ENCODE measurements at regions not wholly inside any gene's neighbourhood (a gene's known extent, or its start where the extent isn't known, plus 50 kb on each side); places are given as distances from the start of the nearest gene placed in this dataset.

GRCh38 chr21:22399681-22400514 is 1401.7 kb downstream of the NCAM2 start:
- H3K4me1 ChIP-seq (ENCODE audit: control insufficient read depth, insufficient read depth, low read length), result no peaks in the 10 kb centered on the region
- H4K20me1 ChIP-seq (ENCODE audit: control insufficient read depth, insufficient read depth), result no peaks in the 10 kb centered on the region
- BruUV-seq (replicated peaks), result no TSS peak
- FAIRE-seq (no peak), DNase-seq (ENCODE audit: low read depth, low spot score) (no peak), ATAC-seq (no peak)
- H3K79me2 ChIP-seq (ENCODE audit: control insufficient read depth, insufficient read depth, low read length), result no peaks in the 10 kb centered on the region
- no peaks in the 10 kb centered on the region for H3K36me3 ChIP-seq (ENCODE audit: control insufficient read depth in 2 of 2, insufficient read depth in 2 of 2, low read length in 1 of 2)
- no peak overlapping the region for H3K4me3 ChIP-seq
- no peaks in the 10 kb centered on the region; the same call in 2 of the 3 replicates for H3K9me3 ChIP-seq (replicated peaks; ENCODE audit: control insufficient read depth, insufficient read depth, low read length)
- no peak overlapping the region for H3K9ac ChIP-seq (ENCODE audit: control insufficient read depth, insufficient read depth, low read length)
- ChIA-PET POLR2A (no interaction called here), RAD21 (ENCODE audit: unreplicated experiment) (no interaction called here), CTCF (no interaction called here), SMC1A (ENCODE audit: uncharacterized antibody, unreplicated experiment) (no interaction called here)
- H3K27me3 ChIP-seq (replicated peaks in 1 of 2; ENCODE audit: control insufficient read depth in 2 of 2, insufficient read depth in 2 of 2, low read length in 1 of 2), result no peaks in the 10 kb centered on the region
- intact Hi-C loops (cut with micrococcal nuclease; ENCODE audit: unreplicated experiment), result no loop called here
- no peak overlapping the region for H3K4me2 ChIP-seq (ENCODE audit: control insufficient read depth, insufficient read depth)
- in situ Hi-C loops (cut with MboI), result no loop called here
- H3K27ac ChIP-seq (ENCODE audit: control insufficient read depth, insufficient read depth), result no peak overlapping the region
- TF ChIP-seq CBX5 (IDR thresholded peaks at IDR 0.05; ENCODE audit: low read depth), result no peak
- TF ChIP-seq KAT2A (conservative IDR thresholded peaks at IDR 0.05; ENCODE audit: control insufficient read depth, low read depth, low read length), result no peak
- no peak for TF ChIP-seq CTCF (IDR thresholded peaks at IDR 0.05 in 2 of 3, conservative IDR thresholded peaks at IDR 0.05 in 1 of 3; ENCODE audit: control insufficient read depth in 2 of 3, extremely low read depth in 1 of 3, insufficient read depth in 1 of 3, low read depth in 3 of 3, low read length in 3 of 3)
- WGBS (ENCODE audit: insufficient coverage, insufficient replicate concordance, low lambda C conversion rate, missing lambda C conversion rate), result 36% methylated on average over 1 of the region's 1 CpG
- no peak overlapping the region for H2AFZ ChIP-seq (ENCODE audit: control insufficient read depth, low read depth, low read length)

GRCh38 chr21:22409571-22409970 is 1411.4 kb downstream of the NCAM2 start:
- no peak for ATAC-seq
- H3K4me3 ChIP-seq, result no peak overlapping the region
- 40% methylated on average over 2 of the region's 2 CpGs for WGBS (ENCODE audit: insufficient coverage, insufficient replicate concordance, low lambda C conversion rate, missing lambda C conversion rate)
- H4K20me1 ChIP-seq (ENCODE audit: control insufficient read depth, insufficient read depth), result no peaks in the 10 kb centered on the region
- in situ Hi-C loops (cut with MboI) (no loop called here), intact Hi-C loops (cut with micrococcal nuclease; ENCODE audit: unreplicated experiment) (no loop called here)
- RAD21 ChIA-PET (ENCODE audit: unreplicated experiment), result no interaction called here
- BruUV-seq (replicated peaks), result no TSS peak
- no peak overlapping the region for H3K9ac ChIP-seq (ENCODE audit: control insufficient read depth, insufficient read depth, low read length)
- SMC1A ChIA-PET (ENCODE audit: uncharacterized antibody, unreplicated experiment), result no interaction called here
- no peaks in the 10 kb centered on the region for H3K4me1 ChIP-seq (ENCODE audit: control insufficient read depth, insufficient read depth, low read length)
- CTCF ChIA-PET, result interaction anchor here (0.5 kb wide), 1 partner anchor 221 kb away, joined by 3 read pairs; no protein-coding TSS in a partner anchor
- no peaks in the 10 kb centered on the region for H3K36me3 ChIP-seq (ENCODE audit: control insufficient read depth in 2 of 2, insufficient read depth in 2 of 2, low read length in 1 of 2)
- H3K27me3 ChIP-seq (replicated peaks in 1 of 2; ENCODE audit: control insufficient read depth in 2 of 2, insufficient read depth in 2 of 2, low read length in 1 of 2), result no peaks in the 10 kb centered on the region
- no peak overlapping the region for H3K27ac ChIP-seq (ENCODE audit: control insufficient read depth, insufficient read depth)
- no peaks in the 10 kb centered on the region for H3K9me3 ChIP-seq (replicated peaks; ENCODE audit: control insufficient read depth, insufficient read depth, low read length)
- no peak overlapping the region for H2AFZ ChIP-seq (ENCODE audit: control insufficient read depth, low read depth, low read length)
- DNase-seq (ENCODE audit: low read depth, low spot score), result no peak
- no peak overlapping the region for H3K4me2 ChIP-seq (ENCODE audit: control insufficient read depth, insufficient read depth)
- POLR2A ChIA-PET, result no interaction called here
- no peak for FAIRE-seq
- H3K79me2 ChIP-seq (ENCODE audit: control insufficient read depth, insufficient read depth, low read length), result no peaks in the 10 kb centered on the region
- TF ChIP-seq PKNOX1 (IDR thresholded peaks at IDR 0.05) (no peak), SREBF1 (IDR thresholded peaks at IDR 0.05; ENCODE audit: low read length) (no peak), CREM (IDR thresholded peaks at IDR 0.05; ENCODE audit: low read depth) (no peak), DPF2 (IDR thresholded peaks at IDR 0.05) (no peak), TCF3 (IDR thresholded peaks at IDR 0.05; ENCODE audit: borderline replicate concordance, insufficient read depth, low read depth, low read length) (no peak), ZSCAN29 (IDR thresholded peaks at IDR 0.05) (no peak), ZBED1 (IDR thresholded peaks at IDR 0.05; ENCODE audit: borderline replicate concordance) (no peak), SIX5 (IDR thresholded peaks at IDR 0.05; ENCODE audit: low read depth, low read length, severe bottlenecking) (no peak), PBX3 (IDR thresholded peaks at IDR 0.05; ENCODE audit: insufficient replicate concordance, low read depth, low read length) (no peak), RELA (IDR thresholded peaks at IDR 0.05; ENCODE audit: borderline replicate concordance, partially characterized antibody) (no peak), FOXM1 (IDR thresholded peaks at IDR 0.05; ENCODE audit: low read depth, low read length) (no peak)
